Hepatocyte (in vitro differentiated cells): ENCODE measurements at regions not wholly inside any gene's neighbourhood (a gene's known extent, or its start where the extent isn't known, plus 50 kb on each side); places are given as distances from the start of the nearest gene placed in this dataset.

ENCODE experiments used
- DNase-seq: peaks from one replicate; pipeline ENCODE4 v3.0.0-alpha.2; 2016; ENCODE audit warnings: low spot score
- H2AFZ ChIP-seq: fragments of 200-600 bp; sonication (generic); 2 replicates; pipeline ENCODE4 v1.6.0; 2016; ENCODE audit warnings: antibody characterized with exemption, mild to moderate bottlenecking
- H3K27ac ChIP-seq: fragments of 200-600 bp; sonication (generic); 2 replicates; pipeline ENCODE4 v1.5.1; 2016; ENCODE audit warnings: mild to moderate bottlenecking
- H3K27me3 ChIP-seq: fragments of 200-600 bp; sonication (generic); 2 replicates; pipeline ENCODE4 v1.6.1; 2016
- H3K36me3 ChIP-seq: fragments of 200-600 bp; sonication (generic); replicated peaks from 2 replicates; pipeline ENCODE4 v1.5.1; 2016; ENCODE audit warnings: low read depth; ENCODE audit not compliant: insufficient read depth
- H3K4me1 ChIP-seq: fragments of 200-600 bp; sonication (generic); 2 replicates; pipeline ENCODE4 v1.5.1; 2016; ENCODE audit warnings: mild to moderate bottlenecking, moderate library complexity; ENCODE audit not compliant: insufficient read depth
- H3K4me2 ChIP-seq: fragments of 200-600 bp; sonication (generic); 2 replicates; pipeline ENCODE4 v1.6.0; 2016
- H3K4me3 ChIP-seq: fragments of 200-600 bp; sonication (generic); 2 replicates; pipeline ENCODE4 v1.5.1; 2016; ENCODE audit warnings: mild to moderate bottlenecking
- H3K79me2 ChIP-seq: fragments of 200-600 bp; sonication (generic); 2 replicates; pipeline ENCODE4 v1.6.0; 2017; ENCODE audit warnings: mild to moderate bottlenecking
- H3K9me2 ChIP-seq: fragments of 200-600 bp; sonication (generic); replicated peaks from 2 replicates; pipeline ENCODE4 v1.6.0; 2017; ENCODE audit warnings: mild to moderate bottlenecking; ENCODE audit not compliant: insufficient read depth
- H3K9me3 ChIP-seq: fragments of 200-600 bp; sonication (generic); 2 replicates; pipeline ENCODE4 v1.5.1; 2016; ENCODE audit warnings: low read depth, mild to moderate bottlenecking
- H4K20me1 ChIP-seq: fragments of 200-600 bp; sonication (generic); 2 replicates; pipeline ENCODE4 v1.6.0; 2016; ENCODE audit warnings: mild to moderate bottlenecking; ENCODE audit not compliant: insufficient read depth, poor library complexity, severe bottlenecking
- CTCF ChIP-seq: fragments of 200-600 bp; sonication (generic); IDR thresholded peaks from 2 replicates; pipeline ENCODE4 v1.5.1; 2016; ENCODE audit warnings: antibody characterized with exemption, mild to moderate bottlenecking; ENCODE audit not compliant: poor library complexity
- EZH2 ChIP-seq: fragments of 200-600 bp; sonication (generic); IDR thresholded peaks from 2 replicates; pipeline ENCODE4 v1.6.1; 2016; ENCODE audit warnings: antibody characterized with exemption, mild to moderate bottlenecking, borderline replicate concordance
- EZH2phosphoT487 ChIP-seq: fragments of 200-600 bp; sonication (generic); IDR thresholded peaks from one replicate; pipeline ENCODE4 v1.6.1; 2018; ENCODE audit warnings: antibody characterized with exemption, mild to moderate bottlenecking, low read depth, moderate library complexity; ENCODE audit not compliant: unreplicated experiment, severe bottlenecking
- WGBS: methylation state at CpG from one replicate; pipeline ENCODE4 v1.1.6; 2016; ENCODE audit warnings: low lambda C conversion rate; ENCODE audit errors: missing lambda C conversion rate; 5-methylcytosine and 5-hydroxymethylcytosine counted together

- H3K79me2 ChIP-seq, result no peaks in the 10 kb centered on the region
- H4K20me1 ChIP-seq, result no peaks in the 10 kb centered on the region
- DNase-seq, result peak; percentile 24
- H3K36me3 ChIP-seq, result no peaks in the 10 kb centered on the region
- no peaks in the 10 kb centered on the region for H3K9me3 ChIP-seq
- peak overlapping the region; percentile 44 for H3K27ac ChIP-seq
- 21% methylated on average over 2 of the region's 2 CpGs for WGBS
- H3K27me3 ChIP-seq, result no peaks in the 10 kb centered on the region
- TF ChIP-seq EZH2, result no peak
- TF ChIP-seq CTCF, result no peak
- TF ChIP-seq EZH2phosphoT487, result no peak
- no peak overlapping the region for H3K4me3 ChIP-seq
- H3K4me2 ChIP-seq, result no peak overlapping the region
- no peaks in the 10 kb centered on the region for H3K4me1 ChIP-seq
- H3K9me2 ChIP-seq, result no peaks in the 10 kb centered on the region
- no peak overlapping the region for H2AFZ ChIP-seq
Observed at GRCh38 chr12:97995559-97995958, 519.8 kb upstream of the TMPO start.

GRCh38 chr12:98001430-98001829, 514.0 kb upstream of the TMPO start:
- DNase-seq, result no peak
- Histone ChIP-seq H4K20me1 (no peaks in the 10 kb centered on the region), H3K36me3 (no peaks in the 10 kb centered on the region), H2AFZ (no peak overlapping the region), H3K9me3 (no peaks in the 10 kb centered on the region), H3K9me2 (no peaks in the 10 kb centered on the region), H3K79me2 (no peaks in the 10 kb centered on the region), H3K27ac (no peak overlapping the region), H3K4me3 (no peak overlapping the region), H3K4me2 (no peak overlapping the region), H3K4me1 (no peaks in the 10 kb centered on the region), H3K27me3 (peaks cover 3% of the 10 kb centered on the region)
- TF ChIP-seq CTCF (no peak), EZH2phosphoT487 (no peak), EZH2 (no peak)
- WGBS, result 75% methylated on average over 3 of the region's 3 CpGs

- Histone ChIP-seq H3K4me2 (no peak overlapping the region), H2AFZ (no peak overlapping the region), H3K36me3 (no peaks in the 10 kb centered on the region), H3K27ac (no peak overlapping the region), H3K4me3 (no peak overlapping the region), H3K9me3 (no peaks in the 10 kb centered on the region), H3K9me2 (no peaks in the 10 kb centered on the region), H4K20me1 (no peaks in the 10 kb centered on the region), H3K4me1 (no peaks in the 10 kb centered on the region), H3K79me2 (no peaks in the 10 kb centered on the region), H3K27me3 (peaks cover 3% of the 10 kb centered on the region)
- 20% methylated on average over 9 of the region's 9 CpGs for WGBS
- peak; percentile 64 for TF ChIP-seq CTCF
- no peak for TF ChIP-seq EZH2
- DNase-seq, result peak; percentile 72
Observed at GRCh38 chr12:98002887-98003493, 512.4 kb upstream of the TMPO start.

GRCh38 chr12:98007963-98008362, 507.4 kb upstream of the TMPO start:
- Histone ChIP-seq H3K36me3 (no peaks in the 10 kb centered on the region), H3K4me3 (no peak overlapping the region), H3K27me3 (no peaks in the 10 kb centered on the region), H3K9me2 (no peaks in the 10 kb centered on the region), H3K4me1 (no peaks in the 10 kb centered on the region), H3K9me3 (no peaks in the 10 kb centered on the region), H3K27ac (no peak overlapping the region), H4K20me1 (no peaks in the 10 kb centered on the region), H2AFZ (no peak overlapping the region), H3K79me2 (no peaks in the 10 kb centered on the region), H3K4me2 (no peak overlapping the region)
- WGBS, result 100% methylated on average over 1 of the region's 1 CpG
- no peak for DNase-seq
- TF ChIP-seq EZH2phosphoT487 (no peak), CTCF (no peak), EZH2 (no peak)
